WTC11 (cell line): ENCODE measurements at regions not wholly inside any gene's neighbourhood (a gene's known extent, or its start where the extent isn't known, plus 50 kb on each side); places are given as distances from the start of the nearest gene placed in this dataset.

Experiments used
- ATAC-seq: fragments of 200-7000 bp; cut with Tn5 transposase; 2 replicates; pipeline ENCODE4 v1.10.0; 2021; ENCODE audit warnings: mild to moderate bottlenecking, moderate library complexity
- CTCF ChIA-PET: fragments of 300-600 bp; sonication (Branson Sonifier 250); formaldehyde crosslinking; loops from one replicate; lab custom pipeline; 2021; ENCODE audit warnings: antibody characterized with exemption; lab: Charles Lee
- POLR2A ChIA-PET: fragments of 350-600 bp; sonication (Branson Sonifier 250); formaldehyde crosslinking; loops from one replicate; lab custom pipeline; 2021; ENCODE audit warnings: antibody characterized with exemption; lab: Charles Lee
- DNase-seq: peaks from one replicate; pipeline ENCODE4 v3.0.0; 2021; ENCODE audit warnings: low spot score
- H3K27ac Mint-ChIP-seq: 2 replicates; pipeline ENCODE4 v1.8.0; 2021; ENCODE audit warnings: mixed read lengths
- H3K27me3 Mint-ChIP-seq: 2 replicates; pipeline ENCODE4 v1.8.0; 2021; ENCODE audit warnings: low read depth, mild to moderate bottlenecking, moderate library complexity, mixed read lengths
- H3K36me3 Mint-ChIP-seq: 2 replicates; pipeline ENCODE4 v1.8.0; 2021; ENCODE audit warnings: mixed read lengths
- H3K4me1 Mint-ChIP-seq: 2 replicates; pipeline ENCODE4 v1.8.0; 2022; ENCODE audit warnings: mixed read lengths
- H3K4me3 Mint-ChIP-seq: 2 replicates; pipeline ENCODE4 v1.8.0; 2021; ENCODE audit warnings: mild to moderate bottlenecking, moderate library complexity, mixed read lengths
- H3K9me3 Mint-ChIP-seq: 2 replicates; pipeline ENCODE4 v1.8.0; 2021; ENCODE audit warnings: mixed read lengths
- ATF1 ChIP-seq: sonication (generic); formaldehyde crosslinking; IDR thresholded peaks from 2 replicates; pipeline ENCODE4 v1.8.1; 2023; ENCODE audit warnings: mild to moderate bottlenecking, moderate library complexity, missing genetic modification reagents
- CBFB ChIP-seq: sonication (generic); formaldehyde crosslinking; IDR thresholded peaks from 2 replicates; pipeline ENCODE4 v1.8.1; 2022; ENCODE audit warnings: mild to moderate bottlenecking, low read depth, missing genetic modification reagents
- CREB1 ChIP-seq: sonication (generic); formaldehyde crosslinking; IDR thresholded peaks from 2 replicates; pipeline ENCODE4 v1.8.0; 2023; ENCODE audit warnings: mild to moderate bottlenecking, missing genetic modification reagents
- CREM ChIP-seq: sonication (generic); formaldehyde crosslinking; IDR thresholded peaks from 2 replicates; pipeline ENCODE4 v1.8.1; 2022; ENCODE audit warnings: mild to moderate bottlenecking, missing genetic modification reagents, moderate library complexity
- ELF4 ChIP-seq: sonication (generic); formaldehyde crosslinking; IDR thresholded peaks from 2 replicates; pipeline ENCODE4 v1.8.1; 2022; ENCODE audit warnings: low read depth, mild to moderate bottlenecking, moderate library complexity, missing genetic modification reagents
- EMX1 ChIP-seq: fragments of 250-450 bp; sonication (Bioruptor Pico); IDR thresholded peaks from 2 replicates; pipeline ENCODE4 v1.8.0; 2021; ENCODE audit warnings: mild to moderate bottlenecking
- HMGA2 ChIP-seq: fragments of 250-450 bp; sonication (Bioruptor Pico); IDR thresholded peaks from 2 replicates; pipeline ENCODE4 v1.4.0; 2021; ENCODE audit warnings: mild to moderate bottlenecking, moderate library complexity
- JUN ChIP-seq: sonication (generic); formaldehyde crosslinking; IDR thresholded peaks from 2 replicates; pipeline ENCODE4 v1.8.0; 2023; ENCODE audit warnings: mild to moderate bottlenecking, missing genetic modification reagents
- KAT7 ChIP-seq: sonication (generic); formaldehyde crosslinking; IDR thresholded peaks from 2 replicates; pipeline ENCODE4 v1.8.1; 2023; ENCODE audit warnings: missing genetic modification reagents, mild to moderate bottlenecking, borderline replicate concordance
- MYBL2 ChIP-seq: sonication (generic); formaldehyde crosslinking; IDR thresholded peaks from 2 replicates; pipeline ENCODE4 v1.8.1; 2023; ENCODE audit warnings: mild to moderate bottlenecking, moderate library complexity, missing genetic modification reagents
- NFE2L1 ChIP-seq: sonication (generic); formaldehyde crosslinking; IDR thresholded peaks from 2 replicates; pipeline ENCODE4 v1.8.1; 2023; ENCODE audit warnings: missing genetic modification reagents
- NR3C1 ChIP-seq: sonication (generic); formaldehyde crosslinking; conservative IDR thresholded peaks from 2 replicates; pipeline ENCODE4 v1.8.1; 2023; ENCODE audit warnings: low read depth, mild to moderate bottlenecking, missing genetic modification reagents
- SMAD3 ChIP-seq: sonication (generic); formaldehyde crosslinking; IDR thresholded peaks from 2 replicates; pipeline ENCODE4 v1.8.0; 2022; ENCODE audit warnings: missing genetic modification reagents, mild to moderate bottlenecking, borderline replicate concordance
- SOX15 ChIP-seq: fragments of 250-450 bp; sonication (Bioruptor Pico); IDR thresholded peaks from 2 replicates; pipeline ENCODE4 v1.9.0; 2021; ENCODE audit warnings: mild to moderate bottlenecking
- TEAD1 ChIP-seq: sonication (generic); formaldehyde crosslinking; IDR thresholded peaks from 2 replicates; pipeline ENCODE4 v1.8.0; 2022; ENCODE audit warnings: mild to moderate bottlenecking, missing genetic modification reagents
- ZNF263 ChIP-seq: sonication (generic); formaldehyde crosslinking; IDR thresholded peaks from 2 replicates; pipeline ENCODE4 v1.8.1; 2022; ENCODE audit warnings: low read depth, mild to moderate bottlenecking, moderate library complexity, missing genetic modification reagents
- ZNF416 ChIP-seq: fragments of 250-450 bp; sonication (Bioruptor Pico); IDR thresholded peaks from 2 replicates; pipeline ENCODE4 v1.9.0; 2021; ENCODE audit warnings: mild to moderate bottlenecking, inconsistent platforms
- TF ChIP-seq, protein P1 (sequence below): sonication (generic); formaldehyde crosslinking; IDR thresholded peaks from 2 replicates; pipeline ENCODE4 v1.8.1; 2022; ENCODE audit warnings: mild to moderate bottlenecking, missing genetic modification reagents, moderate library complexity, borderline replicate concordance
- TF ChIP-seq, protein P2 (sequence below): sonication (generic); formaldehyde crosslinking; IDR thresholded peaks from 2 replicates; pipeline ENCODE4 v1.8.1; 2023; ENCODE audit warnings: mild to moderate bottlenecking, missing genetic modification reagents
- TF ChIP-seq, protein P3 (sequence below): sonication (generic); formaldehyde crosslinking; IDR thresholded peaks from 2 replicates; pipeline ENCODE4 v1.8.0; 2022; ENCODE audit warnings: mild to moderate bottlenecking, missing genetic modification reagents
- TF ChIP-seq, protein P4 (sequence below): sonication (generic); formaldehyde crosslinking; IDR thresholded peaks from 2 replicates; pipeline ENCODE4 v1.8.1; 2023; ENCODE audit warnings: mild to moderate bottlenecking, missing genetic modification reagents, moderate library complexity
- TF ChIP-seq, protein P5 (sequence below): sonication (generic); formaldehyde crosslinking; IDR thresholded peaks from 2 replicates; pipeline ENCODE4 v1.8.1; 2023; ENCODE audit warnings: mild to moderate bottlenecking, moderate library complexity, missing genetic modification reagents
- TF ChIP-seq, protein P6 (sequence below): fragments of 200-600 bp; IDR thresholded peaks from 2 replicates; pipeline ENCODE4 v1.8.0; 2022; ENCODE audit warnings: antibody characterized with exemption
- TF ChIP-seq, protein P7 (sequence below): sonication (generic); formaldehyde crosslinking; IDR thresholded peaks from 2 replicates; pipeline ENCODE4 v1.8.1; 2023; ENCODE audit warnings: mild to moderate bottlenecking, missing genetic modification reagents

DNA sequence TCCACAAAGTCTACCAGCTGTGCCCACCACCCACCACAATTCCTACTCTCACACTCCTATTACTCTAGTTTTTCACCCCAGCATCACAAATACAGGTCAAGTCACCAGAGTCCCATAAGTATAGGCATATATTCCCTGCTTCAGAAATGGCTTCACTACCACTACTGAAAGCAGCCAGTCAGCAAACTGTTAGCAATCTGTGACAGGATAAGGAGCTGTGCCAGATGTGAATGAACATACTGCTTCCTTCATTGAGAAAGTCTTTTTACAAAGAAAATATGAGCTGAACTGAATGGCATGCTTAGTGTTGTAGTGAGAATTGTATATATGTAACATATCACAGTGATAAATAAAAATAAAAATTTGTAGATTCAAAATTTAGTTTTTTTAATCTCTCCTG, 76.8 kb downstream of the C3orf85 start:
- DNase-seq (no peak), ATAC-seq (no peak)
- H3K9me3 Mint-ChIP-seq, result peaks cover 13% of the 10 kb centered on the region
- no peaks in the 10 kb centered on the region for H3K27me3 Mint-ChIP-seq
- peaks cover 6% of the 10 kb centered on the region for H3K36me3 Mint-ChIP-seq
- H3K27ac Mint-ChIP-seq, result no peak overlapping the region
- TF ChIP-seq, protein P1, sequence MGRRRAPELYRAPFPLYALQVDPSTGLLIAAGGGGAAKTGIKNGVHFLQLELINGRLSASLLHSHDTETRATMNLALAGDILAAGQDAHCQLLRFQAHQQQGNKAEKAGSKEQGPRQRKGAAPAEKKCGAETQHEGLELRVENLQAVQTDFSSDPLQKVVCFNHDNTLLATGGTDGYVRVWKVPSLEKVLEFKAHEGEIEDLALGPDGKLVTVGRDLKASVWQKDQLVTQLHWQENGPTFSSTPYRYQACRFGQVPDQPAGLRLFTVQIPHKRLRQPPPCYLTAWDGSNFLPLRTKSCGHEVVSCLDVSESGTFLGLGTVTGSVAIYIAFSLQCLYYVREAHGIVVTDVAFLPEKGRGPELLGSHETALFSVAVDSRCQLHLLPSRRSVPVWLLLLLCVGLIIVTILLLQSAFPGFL (CRISPR knock-in tag), result no peak
- no peak for TF ChIP-seq CBFB (CRISPR knock-in tag)
- TF ChIP-seq NFE2L1 (CRISPR knock-in tag), result no peak
- no peak for TF ChIP-seq ELF4
- no peak for TF ChIP-seq EMX1 (CRISPR knock-in tag)
- H3K4me1 Mint-ChIP-seq, result no peaks in the 10 kb centered on the region
- H3K4me3 Mint-ChIP-seq, result no peak overlapping the region
- ChIA-PET CTCF (interaction anchor here (0.6 to 1.5 kb wide), 2 partner anchors 11 to 112 kb away, joined by 6 to 7 read pairs; no protein-coding TSS in a partner anchor), POLR2A (no interaction called here)

DNA sequence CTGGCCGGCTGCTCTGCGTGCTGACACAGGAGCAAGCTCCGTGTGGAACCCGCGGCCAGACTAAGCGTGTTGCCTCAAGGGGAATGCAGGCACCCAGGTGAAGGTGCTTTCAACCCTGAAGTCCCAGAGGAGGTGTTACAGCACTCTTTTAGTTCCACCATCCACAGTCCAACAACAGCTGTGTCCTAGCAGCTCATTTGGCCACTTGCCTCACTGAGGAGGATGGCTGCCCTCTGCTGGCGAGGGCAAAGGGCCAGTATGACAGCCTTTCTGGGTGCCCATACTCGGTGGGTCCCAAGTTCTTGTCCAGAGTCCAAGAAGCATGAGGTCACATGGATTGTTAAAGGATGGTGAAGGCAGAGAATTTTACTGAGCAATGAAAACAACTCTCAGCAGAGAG, 87.8 kb downstream of the C3orf85 start:
- no peak overlapping the region for H3K4me3 Mint-ChIP-seq
- POLR2A ChIA-PET, result interaction anchor here (0.6 kb wide), 2 partner anchors 26 to 1014 kb away, joined by 3 to 5 read pairs; no protein-coding TSS in a partner anchor
- H3K27ac Mint-ChIP-seq, result no peak overlapping the region
- H3K4me1 Mint-ChIP-seq, result 0 out of 2 replicates have a peak, but pooled peaks cover 4% of the 10 kb centered on the region
- H3K9me3 Mint-ChIP-seq, result peaks cover 9% of the 10 kb centered on the region
- DNase-seq, result peak; percentile 77
- ATAC-seq, result peak; percentile 99
- H3K27me3 Mint-ChIP-seq, result no peaks in the 10 kb centered on the region
- peaks cover 6% of the 10 kb centered on the region for H3K36me3 Mint-ChIP-seq
- CTCF ChIA-PET, result interaction anchor here (0.5 to 2.3 kb wide), 37 partner anchors 9 to 678 kb away, joined by 3 to 36 read pairs (median 5); partner anchors contain the start of gene DPPA2
- TF ChIP-seq ZNF263 (CRISPR knock-in tag) (no peak), NR3C1 (CRISPR knock-in tag) (no peak), CREM (no peak), TEAD1 (CRISPR knock-in tag) (peak; percentile 61; the same call in 1 of the 2 replicates), CREB1 (CRISPR knock-in tag) (no peak), JUN (no peak), MYBL2 (CRISPR knock-in tag) (no peak), SOX15 (CRISPR knock-in tag) (no peak), ATF1 (CRISPR knock-in tag) (no peak), SMAD3 (CRISPR knock-in tag) (no peak), ZNF416 (CRISPR knock-in tag) (no peak), HMGA2 (CRISPR knock-in tag) (no peak), KAT7 (CRISPR knock-in tag) (no peak)
- TF ChIP-seq, protein P2, sequence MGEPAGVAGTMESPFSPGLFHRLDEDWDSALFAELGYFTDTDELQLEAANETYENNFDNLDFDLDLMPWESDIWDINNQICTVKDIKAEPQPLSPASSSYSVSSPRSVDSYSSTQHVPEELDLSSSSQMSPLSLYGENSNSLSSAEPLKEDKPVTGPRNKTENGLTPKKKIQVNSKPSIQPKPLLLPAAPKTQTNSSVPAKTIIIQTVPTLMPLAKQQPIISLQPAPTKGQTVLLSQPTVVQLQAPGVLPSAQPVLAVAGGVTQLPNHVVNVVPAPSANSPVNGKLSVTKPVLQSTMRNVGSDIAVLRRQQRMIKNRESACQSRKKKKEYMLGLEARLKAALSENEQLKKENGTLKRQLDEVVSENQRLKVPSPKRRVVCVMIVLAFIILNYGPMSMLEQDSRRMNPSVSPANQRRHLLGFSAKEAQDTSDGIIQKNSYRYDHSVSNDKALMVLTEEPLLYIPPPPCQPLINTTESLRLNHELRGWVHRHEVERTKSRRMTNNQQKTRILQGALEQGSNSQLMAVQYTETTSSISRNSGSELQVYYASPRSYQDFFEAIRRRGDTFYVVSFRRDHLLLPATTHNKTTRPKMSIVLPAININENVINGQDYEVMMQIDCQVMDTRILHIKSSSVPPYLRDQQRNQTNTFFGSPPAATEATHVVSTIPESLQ (CRISPR knock-in tag), result no peak
- TF ChIP-seq, protein P3, sequence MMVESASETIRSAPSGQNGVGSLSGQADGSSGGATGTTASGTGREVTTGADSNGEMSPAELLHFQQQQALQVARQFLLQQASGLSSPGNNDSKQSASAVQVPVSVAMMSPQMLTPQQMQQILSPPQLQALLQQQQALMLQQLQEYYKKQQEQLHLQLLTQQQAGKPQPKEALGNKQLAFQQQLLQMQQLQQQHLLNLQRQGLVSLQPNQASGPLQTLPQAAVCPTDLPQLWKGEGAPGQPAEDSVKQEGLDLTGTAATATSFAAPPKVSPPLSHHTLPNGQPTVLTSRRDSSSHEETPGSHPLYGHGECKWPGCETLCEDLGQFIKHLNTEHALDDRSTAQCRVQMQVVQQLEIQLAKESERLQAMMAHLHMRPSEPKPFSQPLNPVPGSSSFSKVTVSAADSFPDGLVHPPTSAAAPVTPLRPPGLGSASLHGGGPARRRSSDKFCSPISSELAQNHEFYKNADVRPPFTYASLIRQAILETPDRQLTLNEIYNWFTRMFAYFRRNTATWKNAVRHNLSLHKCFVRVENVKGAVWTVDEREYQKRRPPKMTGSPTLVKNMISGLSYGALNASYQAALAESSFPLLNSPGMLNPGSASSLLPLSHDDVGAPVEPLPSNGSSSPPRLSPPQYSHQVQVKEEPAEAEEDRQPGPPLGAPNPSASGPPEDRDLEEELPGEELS (CRISPR knock-in tag), result no peak
- TF ChIP-seq, protein P4, sequence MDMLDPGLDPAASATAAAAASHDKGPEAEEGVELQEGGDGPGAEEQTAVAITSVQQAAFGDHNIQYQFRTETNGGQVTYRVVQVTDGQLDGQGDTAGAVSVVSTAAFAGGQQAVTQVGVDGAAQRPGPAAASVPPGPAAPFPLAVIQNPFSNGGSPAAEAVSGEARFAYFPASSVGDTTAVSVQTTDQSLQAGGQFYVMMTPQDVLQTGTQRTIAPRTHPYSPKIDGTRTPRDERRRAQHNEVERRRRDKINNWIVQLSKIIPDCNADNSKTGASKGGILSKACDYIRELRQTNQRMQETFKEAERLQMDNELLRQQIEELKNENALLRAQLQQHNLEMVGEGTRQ (CRISPR knock-in tag), result no peak
- TF ChIP-seq, protein P5, sequence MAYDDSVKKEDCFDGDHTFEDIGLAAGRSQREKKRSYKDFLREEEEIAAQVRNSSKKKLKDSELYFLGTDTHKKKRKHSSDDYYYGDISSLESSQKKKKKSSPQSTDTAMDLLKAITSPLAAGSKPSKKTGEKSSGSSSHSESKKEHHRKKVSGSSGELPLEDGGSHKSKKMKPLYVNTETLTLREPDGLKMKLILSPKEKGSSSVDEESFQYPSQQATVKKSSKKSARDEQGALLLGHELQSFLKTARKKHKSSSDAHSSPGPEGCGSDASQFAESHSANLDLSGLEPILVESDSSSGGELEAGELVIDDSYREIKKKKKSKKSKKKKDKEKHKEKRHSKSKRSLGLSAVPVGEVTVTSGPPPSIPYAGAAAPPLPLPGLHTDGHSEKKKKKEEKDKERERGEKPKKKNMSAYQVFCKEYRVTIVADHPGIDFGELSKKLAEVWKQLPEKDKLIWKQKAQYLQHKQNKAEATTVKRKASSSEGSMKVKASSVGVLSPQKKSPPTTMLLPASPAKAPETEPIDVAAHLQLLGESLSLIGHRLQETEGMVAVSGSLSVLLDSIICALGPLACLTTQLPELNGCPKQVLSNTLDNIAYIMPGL (CRISPR knock-in tag), result no peak
- TF ChIP-seq, protein P6, sequence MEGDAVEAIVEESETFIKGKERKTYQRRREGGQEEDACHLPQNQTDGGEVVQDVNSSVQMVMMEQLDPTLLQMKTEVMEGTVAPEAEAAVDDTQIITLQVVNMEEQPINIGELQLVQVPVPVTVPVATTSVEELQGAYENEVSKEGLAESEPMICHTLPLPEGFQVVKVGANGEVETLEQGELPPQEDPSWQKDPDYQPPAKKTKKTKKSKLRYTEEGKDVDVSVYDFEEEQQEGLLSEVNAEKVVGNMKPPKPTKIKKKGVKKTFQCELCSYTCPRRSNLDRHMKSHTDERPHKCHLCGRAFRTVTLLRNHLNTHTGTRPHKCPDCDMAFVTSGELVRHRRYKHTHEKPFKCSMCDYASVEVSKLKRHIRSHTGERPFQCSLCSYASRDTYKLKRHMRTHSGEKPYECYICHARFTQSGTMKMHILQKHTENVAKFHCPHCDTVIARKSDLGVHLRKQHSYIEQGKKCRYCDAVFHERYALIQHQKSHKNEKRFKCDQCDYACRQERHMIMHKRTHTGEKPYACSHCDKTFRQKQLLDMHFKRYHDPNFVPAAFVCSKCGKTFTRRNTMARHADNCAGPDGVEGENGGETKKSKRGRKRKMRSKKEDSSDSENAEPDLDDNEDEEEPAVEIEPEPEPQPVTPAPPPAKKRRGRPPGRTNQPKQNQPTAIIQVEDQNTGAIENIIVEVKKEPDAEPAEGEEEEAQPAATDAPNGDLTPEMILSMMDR, result peak; percentile 30
- TF ChIP-seq, protein P7, sequence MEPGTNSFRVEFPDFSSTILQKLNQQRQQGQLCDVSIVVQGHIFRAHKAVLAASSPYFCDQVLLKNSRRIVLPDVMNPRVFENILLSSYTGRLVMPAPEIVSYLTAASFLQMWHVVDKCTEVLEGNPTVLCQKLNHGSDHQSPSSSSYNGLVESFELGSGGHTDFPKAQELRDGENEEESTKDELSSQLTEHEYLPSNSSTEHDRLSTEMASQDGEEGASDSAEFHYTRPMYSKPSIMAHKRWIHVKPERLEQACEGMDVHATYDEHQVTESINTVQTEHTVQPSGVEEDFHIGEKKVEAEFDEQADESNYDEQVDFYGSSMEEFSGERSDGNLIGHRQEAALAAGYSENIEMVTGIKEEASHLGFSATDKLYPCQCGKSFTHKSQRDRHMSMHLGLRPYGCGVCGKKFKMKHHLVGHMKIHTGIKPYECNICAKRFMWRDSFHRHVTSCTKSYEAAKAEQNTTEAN (CRISPR knock-in tag), result no peak
